ENCODE measurements at regions not wholly inside any gene's neighbourhood (a gene's known extent, or its start where the extent isn't known, plus 50 kb on each side); places are given as distances from the start of the nearest gene placed in this dataset.

DNA sequence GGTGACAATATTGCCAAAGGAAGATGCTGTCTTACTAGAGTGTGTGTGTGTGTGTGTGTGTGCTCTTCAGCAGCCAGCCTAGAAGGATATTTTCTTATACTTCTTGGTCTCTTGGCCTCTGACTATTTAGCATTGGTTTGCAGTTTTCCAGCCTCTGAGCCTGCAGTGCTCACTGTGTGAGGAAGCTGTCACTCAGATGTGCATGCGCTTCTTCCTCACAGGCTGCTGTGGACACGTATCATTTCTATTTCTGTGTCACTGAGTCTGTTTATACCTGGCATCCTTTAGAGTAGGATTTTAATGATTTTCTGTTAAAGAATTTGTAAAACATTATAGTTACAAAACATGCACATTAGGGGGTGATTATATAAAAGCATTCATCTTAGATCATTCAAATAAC is 83.3 kb downstream of the ALDH8A1 start:
- DNase-seq, result no peak
- Histone ChIP-seq H3K27me3 (no peaks in the 10 kb centered on the region), H3K4me1 (no peaks in the 10 kb centered on the region), H3K27ac (no peak overlapping the region), H3K4me3 (no peak overlapping the region), H3K9me3 (no peaks in the 10 kb centered on the region), H3K36me3 (no peaks in the 10 kb centered on the region)
- TF ChIP-seq, protein P1, sequence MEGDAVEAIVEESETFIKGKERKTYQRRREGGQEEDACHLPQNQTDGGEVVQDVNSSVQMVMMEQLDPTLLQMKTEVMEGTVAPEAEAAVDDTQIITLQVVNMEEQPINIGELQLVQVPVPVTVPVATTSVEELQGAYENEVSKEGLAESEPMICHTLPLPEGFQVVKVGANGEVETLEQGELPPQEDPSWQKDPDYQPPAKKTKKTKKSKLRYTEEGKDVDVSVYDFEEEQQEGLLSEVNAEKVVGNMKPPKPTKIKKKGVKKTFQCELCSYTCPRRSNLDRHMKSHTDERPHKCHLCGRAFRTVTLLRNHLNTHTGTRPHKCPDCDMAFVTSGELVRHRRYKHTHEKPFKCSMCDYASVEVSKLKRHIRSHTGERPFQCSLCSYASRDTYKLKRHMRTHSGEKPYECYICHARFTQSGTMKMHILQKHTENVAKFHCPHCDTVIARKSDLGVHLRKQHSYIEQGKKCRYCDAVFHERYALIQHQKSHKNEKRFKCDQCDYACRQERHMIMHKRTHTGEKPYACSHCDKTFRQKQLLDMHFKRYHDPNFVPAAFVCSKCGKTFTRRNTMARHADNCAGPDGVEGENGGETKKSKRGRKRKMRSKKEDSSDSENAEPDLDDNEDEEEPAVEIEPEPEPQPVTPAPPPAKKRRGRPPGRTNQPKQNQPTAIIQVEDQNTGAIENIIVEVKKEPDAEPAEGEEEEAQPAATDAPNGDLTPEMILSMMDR (IDR thresholded peaks at IDR 0.05), result no peak
- no peak for TF ChIP-seq POLR2A (IDR thresholded peaks at IDR 0.05)
- 81 to 86% methylated on average over 2 of the region's 2 CpGs for WGBS, 2 donors
- intact Hi-C loops (cut with DNase I), result no loop called here

DNA sequence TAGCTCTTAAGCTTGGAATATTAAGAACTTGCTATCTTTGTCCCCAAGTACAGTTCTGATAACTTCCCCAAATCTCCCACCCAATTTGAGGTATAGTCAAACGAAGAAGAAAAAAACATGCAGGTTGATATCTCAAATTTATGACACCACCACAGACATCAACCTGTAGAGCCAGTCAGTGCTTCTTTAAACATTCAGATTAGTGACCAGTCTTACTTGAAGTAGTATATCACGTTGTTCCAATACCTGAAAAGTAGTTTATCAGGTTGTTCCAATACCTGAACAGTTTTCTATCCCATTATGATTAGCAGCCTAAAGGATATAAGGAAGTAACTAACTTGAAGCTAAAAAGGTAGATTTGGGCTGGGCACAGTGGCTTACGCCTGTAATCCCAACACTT is 85.3 kb downstream of the ALDH8A1 start:
- intact Hi-C loops (cut with DNase I), result no loop called here
- DNase-seq, result no peak
- WGBS, 2 donors, result 58 to 65% methylated on average over 3 of the region's 3 CpGs
- TF ChIP-seq, protein P1 (IDR thresholded peaks at IDR 0.05), result no peak
- no peak for TF ChIP-seq POLR2A (IDR thresholded peaks at IDR 0.05)
- no peak overlapping the region for H3K4me3 ChIP-seq
- no peaks in the 10 kb centered on the region for H3K27me3 ChIP-seq
- no peak overlapping the region for H3K27ac ChIP-seq
- no peaks in the 10 kb centered on the region for H3K4me1 ChIP-seq
- no peaks in the 10 kb centered on the region for H3K9me3 ChIP-seq
- H3K36me3 ChIP-seq, result no peaks in the 10 kb centered on the region

DNA sequence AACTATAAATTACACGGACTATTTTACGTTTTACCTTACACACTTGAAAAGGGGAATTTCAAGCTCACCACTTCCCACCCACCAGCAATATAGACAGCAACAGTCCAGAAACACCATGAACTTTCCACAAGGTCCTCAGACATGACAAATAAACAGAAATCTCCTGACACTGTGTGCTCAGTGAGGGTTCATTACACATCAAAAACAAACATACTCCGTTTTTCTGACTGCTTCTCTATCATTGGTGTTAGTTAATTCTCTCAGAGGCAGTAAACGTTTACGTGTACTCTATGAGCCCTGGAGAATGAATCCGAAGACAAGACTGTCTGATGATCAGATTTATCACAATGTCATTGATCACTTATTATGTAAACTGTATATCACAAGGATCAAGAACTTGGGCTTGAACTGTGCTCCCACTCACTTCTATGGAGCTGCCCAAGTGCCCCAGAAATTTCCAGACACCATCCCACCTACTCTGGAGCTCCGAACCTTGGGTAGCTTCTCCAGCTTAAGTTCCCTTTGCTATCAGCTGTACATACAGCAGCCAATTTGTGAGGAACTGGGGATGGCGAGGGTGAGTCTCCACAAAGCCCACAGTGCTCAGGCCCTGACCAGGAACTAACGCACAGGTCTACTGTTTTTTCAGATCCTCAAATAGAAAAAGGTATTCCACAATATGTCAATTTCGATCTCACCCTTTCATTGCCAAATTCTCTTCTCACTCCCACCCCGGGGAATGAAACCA is 86.0 kb downstream of the ALDH8A1 start:
- no peak for DNase-seq
- no peak overlapping the region for H3K27ac ChIP-seq
- no peaks in the 10 kb centered on the region for H3K4me1 ChIP-seq
- H3K4me3 ChIP-seq, result no peak overlapping the region
- no peaks in the 10 kb centered on the region for H3K27me3 ChIP-seq
- no peaks in the 10 kb centered on the region for H3K36me3 ChIP-seq
- WGBS, 2 donors, result 72% methylated on average over 10 to 11 of the region's 11 CpGs
- TF ChIP-seq POLR2A (IDR thresholded peaks at IDR 0.05), result no peak
- TF ChIP-seq, protein P1 (IDR thresholded peaks at IDR 0.05), result no peak
- intact Hi-C loops (cut with DNase I), result no loop called here
- H3K9me3 ChIP-seq, result no peaks in the 10 kb centered on the region

DNA sequence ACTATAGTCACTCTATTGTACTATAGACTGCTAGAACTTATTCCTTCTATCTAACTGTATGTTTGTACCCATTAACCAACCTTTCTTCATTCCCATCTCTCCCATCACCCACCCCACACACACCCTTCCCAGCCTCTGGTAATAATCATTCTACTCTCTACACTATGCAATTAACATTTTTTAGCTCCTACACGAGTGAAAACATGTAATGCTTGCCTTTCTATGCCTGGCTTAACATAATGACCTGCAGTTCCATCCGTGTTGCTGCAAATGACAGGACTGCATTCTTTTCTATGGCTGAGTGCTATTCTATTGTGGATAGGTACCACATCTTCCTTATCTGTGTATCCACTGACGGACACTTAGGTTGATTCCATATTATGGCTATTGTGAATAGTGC is 95.5 kb downstream of the ALDH8A1 start:
- no peak overlapping the region for H3K27ac ChIP-seq
- TF ChIP-seq POLR2A (IDR thresholded peaks at IDR 0.05), result no peak
- TF ChIP-seq, protein P1 (IDR thresholded peaks at IDR 0.05), result no peak
- WGBS, 2 donors, result 44 to 50% methylated on average over 3 of the region's 3 CpGs

DNA sequence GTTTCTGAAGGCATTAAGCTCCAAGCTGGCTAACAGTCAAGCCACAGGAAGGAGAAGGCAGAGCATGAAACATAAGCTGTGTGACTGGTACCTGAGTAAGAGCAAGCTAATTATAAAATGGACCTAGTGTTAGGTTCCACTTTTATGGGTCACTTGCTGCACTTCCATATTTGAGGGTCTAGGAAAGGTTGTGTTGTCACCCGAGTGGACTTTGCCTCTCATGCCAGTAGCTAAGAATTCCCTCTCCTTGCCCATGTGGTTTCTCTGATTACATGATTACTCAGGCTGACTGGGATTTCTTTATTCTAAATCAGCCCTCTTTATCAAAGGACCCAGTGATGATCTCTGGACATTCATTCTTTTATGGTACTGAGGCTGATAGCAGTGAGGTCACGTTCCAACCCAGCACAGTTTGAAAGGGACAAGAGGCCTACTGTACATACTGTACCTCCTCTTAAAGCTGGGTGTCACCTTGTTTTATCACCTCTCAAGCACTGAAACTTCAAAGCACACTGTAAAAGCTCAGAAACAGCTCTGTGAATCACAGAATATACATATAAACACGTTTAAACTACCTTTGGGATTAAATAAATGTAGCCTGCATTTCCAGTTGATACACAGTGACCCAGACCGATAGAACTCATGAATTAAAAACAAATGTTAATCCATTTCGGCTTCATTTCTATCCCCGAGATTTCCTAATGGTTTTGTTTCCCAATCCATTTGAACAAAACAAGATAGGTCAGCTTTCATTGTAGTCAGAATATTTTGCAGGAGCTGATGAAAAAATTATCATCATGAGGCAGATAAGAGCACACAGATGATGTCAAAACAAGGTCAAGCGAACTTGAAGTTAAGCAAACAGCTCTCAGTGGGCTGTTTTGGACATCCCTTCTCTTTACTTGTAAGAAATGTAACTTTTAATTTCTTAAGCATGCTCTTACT is 96.5 kb downstream of the ALDH8A1 start:
- DNase-seq, result no peak
- H3K36me3 ChIP-seq, result no peaks in the 10 kb centered on the region
- no peak overlapping the region for H3K4me3 ChIP-seq
- no peaks in the 10 kb centered on the region for H3K27me3 ChIP-seq
- H3K4me1 ChIP-seq, result peaks cover 0 to 4% (median 0%) of the 10 kb centered on the region in 3 donors
- intact Hi-C loops (cut with DNase I), result no loop called here
- H3K27ac ChIP-seq, result no peak overlapping the region
- TF ChIP-seq, protein P1 (IDR thresholded peaks at IDR 0.05), result no peak
- no peak for TF ChIP-seq POLR2A (IDR thresholded peaks at IDR 0.05)
- 70 to 75% methylated on average over 7 of the region's 7 CpGs for WGBS, 2 donors
- no peaks in the 10 kb centered on the region for H3K9me3 ChIP-seq

More for the DNA sequence above, 95.5 kb downstream of the ALDH8A1 start:
- no peaks in the 10 kb centered on the region for H3K9me3 ChIP-seq
- H3K36me3 ChIP-seq, result no peaks in the 10 kb centered on the region
- no peak overlapping the region for H3K4me3 ChIP-seq
- peaks cover 0 to 4% (median 0%) of the 10 kb centered on the region in 3 donors for H3K4me1 ChIP-seq
- no peaks in the 10 kb centered on the region for H3K27me3 ChIP-seq
- no peak for DNase-seq
- intact Hi-C loops (cut with DNase I), result no loop called here
